ENCODE measurements at regions not wholly inside any gene's neighbourhood (a gene's known extent, or its start where the extent isn't known, plus 50 kb on each side); places are given as distances from the start of the nearest gene placed in this dataset.

GRCh38 chr12:114747012-114747858 lies 63.3 kb upstream of the TBX3 start:
- DNase-seq = peak; percentile 39

- peak; percentile 61 for DNase-seq
Measured at GRCh38 chr12:114746297-114747011, 62.5 kb upstream of the TBX3 start.

- peak; percentile 53 for DNase-seq
Measured at GRCh38 chr12:114744691-114745090, 60.7 kb upstream of the TBX3 start.

GRCh38 chr12:114744285-114744684 lies 60.3 kb upstream of the TBX3 start:
- DNase-seq = no peak

GRCh38 chr12:114743799-114744198 lies 59.8 kb upstream of the TBX3 start:
- no peak for DNase-seq

- no peak for DNase-seq
Measured at GRCh38 chr12:114743289-114743688, 59.3 kb upstream of the TBX3 start.

GRCh38 chr12:114742363-114742762 lies 58.4 kb upstream of the TBX3 start:
- no peak for DNase-seq

- no peak for DNase-seq
Measured at GRCh38 chr12:114741940-114742339, 58.0 kb upstream of the TBX3 start.

- DNase-seq = no peak
Measured at GRCh38 chr12:114740448-114740847, 56.5 kb upstream of the TBX3 start.

- DNase-seq = no peak
Measured at GRCh38 chr12:114738460-114739184, 54.6 kb upstream of the TBX3 start.

- DNase-seq = no peak
Measured at GRCh38 chr12:114735680-114736374, 51.9 kb upstream of the TBX3 start.

GRCh38 chr12:114735011-114735410 lies 51.0 kb upstream of the TBX3 start:
- no peak for DNase-seq

- DNase-seq = no peak
Measured at GRCh38 chr12:114733919-114734318, 49.9 kb upstream of the TBX3 start.
